HepG2 (cell line): ENCODE measurements at regions not wholly inside any gene's neighbourhood (a gene's known extent, or its start where the extent isn't known, plus 50 kb on each side); places are given as distances from the start of the nearest gene placed in this dataset.

Experiments used
- ATAC-seq: fragments of 200-7000 bp; cut with Tn5 transposase; 3 replicates; pipeline ENCODE4 v1.9.1; 2020; ENCODE audit warnings: mild to moderate bottlenecking, moderate library complexity
- BruUV-seq: library from RNA; stranded (reverse); fragments of 400-500 nt; replicated peaks from 2 replicates; lab custom pipeline; 2021; lab: Mats Ljungman, UMichigan
- CTCF ChIA-PET: fragments of 300-600 bp; formaldehyde crosslinking; extraction: SDS; loops from one replicate; lab custom pipeline; 2021; ENCODE audit warnings: low total read pairs, inconsistent platforms, low intra/inter-chr PET ratio; lab: Yijun Ruan, JAX
- POLR2A ChIA-PET: fragments of 350-600 bp; sonication (Branson Sonifier 250); formaldehyde crosslinking; loops from one replicate; lab custom pipeline; 2020; ENCODE audit warnings: antibody characterized with exemption, inconsistent platforms; lab: Yijun Ruan, JAX
- DNase-seq: peaks from one replicate; pipeline ENCODE4 v3.0.0-alpha.2; 2015; ENCODE audit warnings: low spot score
- FAIRE-seq: peaks from 3 replicates; lab custom pipeline; 2011; peaks lifted over from hg19 to GRCh38; lab: Jason Lieb, UNC
- H2AFZ ChIP-seq: one replicate; pipeline ENCODE4 v1.6.1; 2011; ENCODE audit warnings: low read length, inconsistent platforms
- H3K27ac ChIP-seq: fragments of 300-600 bp; 3 replicates; pipeline ENCODE4 v1.8.0; 2011; ENCODE audit warnings: mixed run types, mild to moderate bottlenecking, mixed read lengths, low read length, inconsistent platforms; ENCODE audit not compliant: insufficient read depth; ENCODE audit errors: extremely low read length
- H3K27me3 ChIP-seq, 2 experiments: fragments of 200-600 bp in 1 of 2; 2 replicates in 1 of 2; 3 replicates in 1 of 2; pipeline versions ENCODE4 v1.6.0 to v1.8.0; 2011; ENCODE audit warnings: low read length in 2 of 2, mild to moderate bottlenecking in 2 of 2, moderate library complexity in 2 of 2, inconsistent platforms in 1 of 2; ENCODE audit not compliant: insufficient read depth in 2 of 2, control insufficient read depth in 1 of 2
- H3K36me3 ChIP-seq, 2 experiments: fragments of 200-600 bp in 1 of 2; replicated peaks in 1 of 2; 2 replicates in 1 of 2; 3 replicates in 1 of 2; pipeline versions ENCODE4 v1.5.1 to v1.8.0; 2011; ENCODE audit warnings: low read length in 2 of 2, inconsistent platforms in 1 of 2; ENCODE audit not compliant: insufficient read depth in 2 of 2, control insufficient read depth in 1 of 2
- H3K4me1 ChIP-seq: 2 replicates; pipeline ENCODE4 v1.5.1; 2012; ENCODE audit warnings: low read length, inconsistent platforms; ENCODE audit not compliant: insufficient read depth
- H3K4me2 ChIP-seq: 2 replicates; pipeline ENCODE4 v1.6.0; 2011; ENCODE audit warnings: low read depth, low read length, inconsistent platforms
- H3K4me3 ChIP-seq, 3 experiments: fragments of 200-600 bp in 1 of 3; sonication (generic), shearing (Covaris generic) in 1 of 3; replicated peaks in 1 of 3; 2 replicates each; pipeline ENCODE4 v1.5.1; 2011 to 2016; ENCODE audit warnings: low read length in 3 of 3, inconsistent platforms in 2 of 3, low read depth in 2 of 3, mild to moderate bottlenecking in 2 of 3, control low read depth in 1 of 3, mixed read lengths in 1 of 3; ENCODE audit not compliant: insufficient read depth in 1 of 3
- H3K79me2 ChIP-seq: one replicate; pipeline ENCODE4 v1.6.1; 2011; ENCODE audit warnings: low read length, inconsistent platforms; ENCODE audit not compliant: insufficient read depth
- H3K9ac ChIP-seq: 2 replicates; pipeline ENCODE4 v1.6.0; 2011; ENCODE audit warnings: mild to moderate bottlenecking, low read depth, low read length, inconsistent platforms; ENCODE audit not compliant: insufficient read depth
- H3K9me3 ChIP-seq: 2 replicates; pipeline ENCODE4 v1.5.1; 2012; ENCODE audit warnings: mild to moderate bottlenecking, low read length
- H4K20me1 ChIP-seq: 2 replicates; pipeline ENCODE4 v1.6.0; 2011; ENCODE audit warnings: inconsistent platforms, mild to moderate bottlenecking, low read length, moderate library complexity; ENCODE audit not compliant: insufficient read depth
- EZH2 ChIP-seq: conservative IDR thresholded peaks from 2 replicates; pipeline ENCODE4 v1.6.1; 2012; ENCODE audit warnings: mild to moderate bottlenecking, low read depth, low read length, moderate library complexity
- KAT2B ChIP-seq: fragments of 150-350 bp; IDR thresholded peaks from 2 replicates; pipeline ENCODE4 v1.6.1; 2014; ENCODE audit warnings: low read depth, low read length, borderline replicate concordance
- MIER3 ChIP-seq: IDR thresholded peaks from 2 replicates; pipeline ENCODE4 v1.6.1; 2016; ENCODE audit warnings: missing compliant biosample characterization, borderline replicate concordance
- MNT ChIP-seq: fragments of 450-650 bp; IDR thresholded peaks from 2 replicates; pipeline ENCODE4 v1.6.1; 2016
- MXD3 ChIP-seq: IDR thresholded peaks from 2 replicates; pipeline ENCODE4 v1.6.1; 2016; ENCODE audit warnings: mild to moderate bottlenecking, missing biosample characterization, missing genetic modification reagents
- SALL1 ChIP-seq: sonication (generic); formaldehyde crosslinking; IDR thresholded peaks from 2 replicates; pipeline ENCODE4 v1.8.0; 2022; ENCODE audit warnings: mild to moderate bottlenecking, missing genetic modification reagents
- ZBED4 ChIP-seq: sonication (generic); formaldehyde crosslinking; IDR thresholded peaks from 2 replicates; pipeline ENCODE4 v1.4.0; 2020; ENCODE audit warnings: missing genetic modification reagents, borderline replicate concordance
- ZNF10 ChIP-seq: sonication (generic); formaldehyde crosslinking; IDR thresholded peaks from 2 replicates; pipeline ENCODE4 v1.4.0; 2020; ENCODE audit warnings: mild to moderate bottlenecking, low read depth, missing genetic modification reagents, borderline replicate concordance
- ZNF343 ChIP-seq: sonication (generic); formaldehyde crosslinking; IDR thresholded peaks from 2 replicates; pipeline ENCODE4 v1.4.0; 2020; ENCODE audit warnings: mild to moderate bottlenecking, missing genetic modification reagents
- ZNF7 ChIP-seq: IDR thresholded peaks from 2 replicates; pipeline ENCODE4 v1.6.1; 2016; ENCODE audit warnings: missing biosample characterization, missing genetic modification reagents
- ZNF878 ChIP-seq: sonication (generic); formaldehyde crosslinking; IDR thresholded peaks from 2 replicates; pipeline ENCODE4 v1.8.1; 2023; ENCODE audit warnings: mild to moderate bottlenecking, missing genetic modification reagents, moderate library complexity
- WGBS: methylation state at CpG from one replicate; pipeline ENCODE4 v1.1.6; 2017; ENCODE audit warnings: low lambda C conversion rate; 5-methylcytosine and 5-hydroxymethylcytosine counted together
- in situ Hi-C: cut with HindIII; loops from 2 replicates; pipeline ENCODE4 v1.10.0; 2017; ENCODE audit warnings: low pct_unique_long_range_greater_than_20kb; ENCODE audit not compliant: extremely low pct_ligation_motif_present
- intact Hi-C: fragments of 100-400 bp; cut with micrococcal nuclease; formaldehyde crosslinking; loops from one replicate; pipeline ENCODE4 v1.10.0; 2022; ENCODE audit not compliant: unreplicated experiment

GRCh38 chr5:24777392-24777791 lies 132.6 kb upstream of the CDH10 start:
- TF ChIP-seq KAT2B = no peak
- TF ChIP-seq ZBED4 = no peak
- TF ChIP-seq ZNF878 = no peak
- no peak for TF ChIP-seq ZNF343
- no peak for TF ChIP-seq MXD3 (CRISPR knock-in tag)
- TF ChIP-seq MNT = no peak
- no peak for TF ChIP-seq ZNF7 (CRISPR knock-in tag)
- no peak for TF ChIP-seq MIER3 (CRISPR knock-in tag)
- TF ChIP-seq EZH2 = no peak
- TF ChIP-seq SALL1 = no peak
- no peak for TF ChIP-seq ZNF10 (CRISPR knock-in tag)
- 61% methylated on average over 10 of the region's 10 CpGs for WGBS
- in situ Hi-C loops = no loop called here

More at GRCh38 chr5:24777392-24777791, 132.6 kb upstream of the CDH10 start:
- ChIA-PET CTCF (no interaction called here), POLR2A (no interaction called here)
- Histone ChIP-seq H3K4me3 (no peak overlapping the region), H3K27ac (no peak overlapping the region), H2AFZ (no peak overlapping the region), H3K36me3 (no peaks in the 10 kb centered on the region), H3K79me2 (no peaks in the 10 kb centered on the region), H4K20me1 (no peaks in the 10 kb centered on the region), H3K9ac (no peak overlapping the region), H3K27me3 (no peaks in the 10 kb centered on the region), H3K4me1 (no peaks in the 10 kb centered on the region), H3K9me3 (peaks cover 17% of the 10 kb centered on the region; the same call in 1 of the 2 replicates), H3K4me2 (no peak overlapping the region)
- FAIRE-seq (no peak), DNase-seq (no peak), ATAC-seq (no peak)
- no TSS peak for BruUV-seq
- intact Hi-C loops = no loop called here
